DMS53 (cell line): ENCODE measurements at regions not wholly inside any gene's neighbourhood (a gene's known extent, or its start where the extent isn't known, plus 50 kb on each side); places are given as distances from the start of the nearest gene placed in this dataset.
"Not testable (repeated sequence)": the region's sequence is repeated elsewhere in the genome, so short reads cannot be mapped to it uniquely, and the experiment has no call there.

ENCODE experiments used
- DNase-seq: peaks from one replicate; lab custom pipeline; 2025; lab: John Stamatoyannopoulos, UW

DNA sequence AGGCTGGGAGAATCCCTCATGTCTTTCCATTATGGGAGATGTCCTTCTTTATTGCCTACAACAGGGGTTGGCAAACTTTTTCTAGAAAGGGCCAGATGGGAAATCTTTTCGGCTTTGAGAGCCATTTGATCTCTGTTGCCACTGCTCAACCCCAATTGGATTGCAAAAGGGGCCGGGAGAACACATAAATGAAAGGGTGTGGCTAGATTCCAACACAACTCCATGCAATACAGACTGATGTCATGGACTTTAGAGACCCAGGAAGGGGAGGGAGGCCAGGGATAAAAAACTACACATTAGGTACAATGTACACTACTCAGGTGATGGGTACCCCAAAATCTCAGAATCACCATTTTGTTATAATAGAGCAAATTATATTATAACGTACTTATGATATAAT lies 97.6 kb upstream of the SIM2 start:
- no peak for DNase-seq

- DNase-seq: no peak
These were observed 96.2 kb upstream of the SIM2 start for GRCh38 chr21:36602735-36603134.

GRCh38 chr21:36603221-36603620 lies 95.7 kb upstream of the SIM2 start:
- no peak for DNase-seq

- no peak for DNase-seq
These were observed 93.5 kb upstream of the SIM2 start for GRCh38 chr21:36605426-36605825.

DNA sequence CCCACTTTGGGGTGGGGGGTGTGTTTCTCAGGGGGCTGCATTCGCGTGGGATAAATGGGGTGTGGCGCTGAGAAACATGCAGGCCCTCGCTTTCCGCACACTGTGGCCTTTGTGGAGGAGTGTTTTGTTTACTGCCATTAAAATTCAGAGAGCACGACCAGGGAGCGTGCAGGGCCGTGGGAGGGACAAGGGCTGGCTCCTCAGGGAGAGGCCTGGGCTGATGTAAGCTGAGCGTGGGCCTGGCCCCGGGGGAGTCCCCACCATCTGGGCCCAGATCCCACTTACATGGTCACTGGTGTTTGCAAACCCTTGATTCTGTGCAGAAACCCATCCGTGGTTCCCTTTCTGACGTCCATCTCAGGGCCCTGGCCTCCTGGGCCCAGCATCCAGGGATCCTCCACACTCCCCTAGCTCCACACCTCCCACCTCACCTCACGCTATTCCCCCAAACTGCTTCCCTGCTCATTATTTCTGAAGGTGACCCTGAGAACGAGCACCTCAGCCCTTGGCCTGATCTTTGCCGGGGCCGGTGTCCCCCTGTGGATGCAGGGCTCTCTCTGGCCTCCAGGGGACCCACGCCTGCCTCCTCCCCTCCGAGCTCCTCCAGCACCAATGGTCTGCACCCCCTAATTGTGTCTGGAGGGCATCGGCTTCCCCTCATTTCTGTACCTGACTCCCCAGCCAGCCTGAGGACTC lies 92.5 kb upstream of the SIM2 start:
- no peak for DNase-seq

- DNase-seq: no peak
These were observed 92.0 kb upstream of the SIM2 start for GRCh38 chr21:36606983-36607325.

DNA sequence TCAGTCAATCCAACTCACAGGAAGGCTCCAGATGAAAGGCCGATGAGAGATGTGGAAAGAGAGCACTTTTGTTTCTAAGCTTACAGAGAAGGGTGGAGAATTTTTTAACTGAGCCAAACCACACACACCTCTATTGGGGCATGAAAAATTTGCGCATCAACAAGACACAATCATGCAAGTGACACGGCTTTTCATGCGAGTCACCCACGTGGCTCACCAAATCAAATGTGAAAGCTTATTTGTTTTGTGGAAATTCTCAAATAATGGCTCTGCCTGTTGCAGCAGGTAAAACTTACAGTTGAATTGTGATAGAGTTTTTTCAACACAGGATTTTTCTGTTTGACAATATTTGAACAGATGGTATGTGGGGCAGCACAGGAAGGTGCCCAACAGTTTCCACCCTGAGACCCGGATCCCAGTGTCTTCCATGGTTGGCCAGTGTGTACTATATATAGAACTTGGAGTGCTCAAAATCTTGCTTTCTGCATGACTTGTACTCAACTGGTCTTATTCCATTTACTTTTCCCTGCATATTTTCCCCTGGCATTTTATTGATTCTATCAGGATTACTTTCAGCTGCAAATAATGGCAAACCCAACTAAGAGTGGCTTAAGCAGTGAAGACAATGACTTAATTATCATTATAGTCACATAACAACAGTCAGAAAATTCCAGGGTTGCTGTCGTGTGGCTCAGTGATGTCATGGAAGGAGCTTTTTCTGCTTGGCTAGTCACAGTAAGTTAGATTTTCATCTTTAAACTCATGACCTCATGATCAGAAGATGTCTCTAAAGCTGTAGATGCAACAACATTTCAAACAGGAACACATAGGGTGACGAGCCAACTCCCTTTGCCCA lies 90.6 kb upstream of the SIM2 start:
- DNase-seq: no peak

DNA sequence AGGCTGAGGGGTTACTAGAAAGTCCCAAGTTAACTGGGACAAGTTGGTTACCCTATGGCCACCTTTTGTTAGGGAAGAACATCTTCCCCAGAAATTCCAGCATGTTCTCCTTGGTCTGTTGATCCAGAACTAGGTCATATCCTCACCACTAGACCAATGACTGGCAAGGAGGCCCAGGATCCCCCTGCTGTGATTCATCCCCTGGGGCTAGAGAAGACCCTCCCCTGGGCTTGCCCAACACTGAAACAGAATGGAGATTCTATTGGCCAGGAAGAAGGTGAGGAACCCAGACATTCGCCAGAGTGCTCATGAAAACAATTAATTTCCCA lies 90.1 kb upstream of the SIM2 start:
- DNase-seq: no peak

GRCh38 chr21:36609654-36610053 lies 89.3 kb upstream of the SIM2 start:
- no peak for DNase-seq

DNA sequence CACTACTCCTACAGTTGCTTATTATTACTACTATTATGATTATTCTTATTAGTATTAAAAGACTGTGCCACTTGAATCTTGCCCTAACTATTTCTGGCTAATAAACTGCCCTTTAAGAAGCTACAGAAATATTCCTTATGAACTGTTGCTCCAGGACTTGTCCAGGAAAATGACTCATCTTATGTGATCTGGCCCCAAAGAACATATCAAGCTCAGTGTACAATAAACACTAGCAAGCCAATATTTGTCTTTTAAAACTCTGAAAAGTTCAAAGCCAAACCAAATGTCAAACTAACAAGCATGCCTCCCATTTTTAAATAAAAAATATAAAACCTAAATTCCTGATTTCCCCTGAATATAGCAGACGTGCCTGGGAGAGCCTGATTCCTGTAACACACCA lies 88.7 kb upstream of the SIM2 start:
- DNase-seq: no peak

GRCh38 chr21:36610935-36611334 lies 88.0 kb upstream of the SIM2 start:
- DNase-seq: no peak

- DNase-seq: no peak
These were observed 87.5 kb upstream of the SIM2 start for GRCh38 chr21:36611379-36611778.

GRCh38 chr21:36613059-36613458 lies 85.9 kb upstream of the SIM2 start:
- DNase-seq: no peak

DNA sequence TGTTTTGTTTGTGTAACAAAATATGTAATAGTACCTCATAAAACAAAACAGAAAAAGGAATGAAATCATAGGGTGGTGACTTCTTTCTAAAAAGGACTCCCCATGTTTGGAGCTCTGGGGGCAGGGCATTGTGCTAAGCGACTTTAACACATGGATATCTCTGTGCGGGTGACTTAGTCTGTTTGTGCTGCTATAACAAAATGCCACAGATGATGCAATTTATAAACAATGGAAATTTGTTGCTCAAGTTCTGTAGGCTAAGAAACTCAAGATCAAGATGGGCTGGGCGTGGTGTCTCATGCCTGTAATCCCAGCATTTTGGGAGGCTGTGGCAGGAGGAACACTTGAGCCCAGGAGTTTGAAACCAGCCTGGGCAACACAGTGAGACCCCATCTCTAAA lies 85.4 kb upstream of the SIM2 start:
- DNase-seq: no peak

DNA sequence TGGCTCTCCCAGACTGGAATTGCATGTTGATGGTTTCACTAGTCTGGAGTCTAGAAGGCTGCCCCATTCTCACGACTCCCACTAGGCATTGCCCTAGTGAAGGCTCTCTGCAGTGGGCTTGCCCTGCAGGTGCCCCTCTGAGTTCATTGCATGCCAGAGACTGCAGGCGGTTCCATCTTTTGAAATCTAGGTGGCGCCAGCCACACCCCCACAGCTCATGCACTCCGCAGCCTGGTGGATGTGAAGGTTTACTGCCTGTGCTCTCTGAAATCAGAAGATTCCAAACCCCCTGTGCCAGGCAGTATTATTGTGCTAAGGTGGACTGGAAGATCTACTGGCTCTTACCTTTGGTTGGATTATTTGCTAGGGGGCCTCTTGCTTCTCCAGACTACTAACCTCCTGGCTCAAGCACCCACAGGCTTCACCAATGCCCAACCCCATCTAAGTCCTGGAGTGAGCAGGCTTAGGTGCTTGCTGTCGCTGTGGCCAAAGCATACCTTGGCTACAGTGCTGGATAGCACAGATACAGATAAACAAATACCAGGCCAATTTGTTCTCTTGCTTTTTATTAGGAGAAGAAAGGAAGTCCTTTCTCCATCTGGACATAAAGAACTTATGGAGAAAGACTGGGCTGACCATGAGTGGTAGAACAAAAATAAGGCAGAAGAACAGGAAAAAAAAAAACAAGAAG lies 83.5 kb upstream of the SIM2 start:
- DNase-seq: no peak

DNA sequence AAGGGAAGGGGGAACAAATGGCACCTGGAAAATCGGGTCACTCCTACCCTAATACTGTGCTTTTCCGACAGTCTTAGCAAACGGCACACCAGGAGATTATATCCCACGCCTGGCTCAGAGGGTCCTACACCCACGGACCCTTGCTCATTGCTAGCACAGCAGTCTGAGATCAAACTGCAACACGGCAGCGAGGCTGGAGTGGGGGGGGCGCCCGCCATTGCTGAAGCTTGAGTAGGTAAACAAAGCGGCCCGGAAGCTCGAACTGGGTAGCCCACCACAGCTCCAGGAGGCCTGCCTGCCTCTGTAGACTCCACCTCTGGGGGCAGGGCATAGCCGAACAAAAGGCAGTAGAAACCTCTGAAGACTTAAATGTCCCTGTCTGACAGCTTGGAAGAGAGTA lies 82.1 kb upstream of the SIM2 start:
- not testable (repeated sequence) for DNase-seq

DNA sequence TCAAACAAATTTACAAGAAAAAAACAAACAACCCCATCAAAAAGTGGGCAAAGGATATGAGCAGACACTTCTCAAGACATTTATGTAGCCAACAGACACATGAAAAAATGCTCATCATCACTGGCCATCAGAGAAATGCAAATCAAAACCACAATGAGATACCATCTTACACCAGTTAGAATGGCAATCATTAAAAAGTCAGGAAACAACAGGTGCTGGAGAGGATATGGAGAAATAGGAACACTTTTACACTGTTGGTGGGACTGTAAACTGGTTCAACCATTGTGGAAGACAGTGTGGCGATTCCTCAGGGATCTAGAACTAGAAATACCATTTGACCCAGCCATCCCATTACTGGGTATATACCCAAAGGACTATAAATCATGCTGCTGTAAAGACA lies 77.1 kb upstream of the SIM2 start:
- not testable (repeated sequence) for DNase-seq

DNA sequence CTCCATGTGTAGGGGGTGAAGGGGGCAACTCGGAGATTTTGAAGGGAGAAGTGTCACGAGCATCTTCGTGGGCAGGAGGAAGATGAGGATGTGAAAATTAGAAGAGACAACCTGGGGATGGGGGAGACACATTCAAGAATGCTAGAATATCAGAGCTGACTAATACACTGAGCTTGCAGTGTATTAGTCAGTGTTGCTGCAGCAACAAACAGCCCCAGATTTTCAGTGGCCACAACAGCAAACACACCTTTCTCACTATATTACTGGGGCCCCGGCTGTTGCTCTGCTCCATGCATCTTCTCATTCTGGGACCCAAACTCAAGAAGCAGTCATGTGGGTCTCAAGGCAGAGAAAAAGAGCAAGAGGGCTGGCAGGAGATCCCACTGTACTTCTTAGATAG lies 74.8 kb upstream of the SIM2 start:
- DNase-seq: no peak

DNA sequence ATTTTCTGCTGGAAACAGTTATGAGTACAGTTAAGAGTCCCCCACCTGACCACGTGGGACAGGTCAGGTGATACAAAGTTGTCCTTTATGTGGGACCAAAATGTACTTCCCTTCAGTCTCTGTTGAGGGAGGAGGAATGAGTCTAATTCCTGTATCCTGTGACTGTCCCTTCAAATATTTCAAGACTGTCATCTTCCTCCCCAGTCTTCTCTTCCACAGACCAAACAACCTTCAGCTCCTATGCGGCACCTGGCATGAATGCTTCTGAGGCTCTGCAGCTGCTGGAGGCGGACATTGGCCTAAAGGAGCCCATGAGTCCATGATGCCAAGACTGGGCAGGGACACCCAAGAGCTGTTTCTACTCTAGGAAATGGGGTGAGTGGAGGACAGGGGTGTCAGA lies 72.1 kb upstream of the SIM2 start:
- no peak for DNase-seq

DNA sequence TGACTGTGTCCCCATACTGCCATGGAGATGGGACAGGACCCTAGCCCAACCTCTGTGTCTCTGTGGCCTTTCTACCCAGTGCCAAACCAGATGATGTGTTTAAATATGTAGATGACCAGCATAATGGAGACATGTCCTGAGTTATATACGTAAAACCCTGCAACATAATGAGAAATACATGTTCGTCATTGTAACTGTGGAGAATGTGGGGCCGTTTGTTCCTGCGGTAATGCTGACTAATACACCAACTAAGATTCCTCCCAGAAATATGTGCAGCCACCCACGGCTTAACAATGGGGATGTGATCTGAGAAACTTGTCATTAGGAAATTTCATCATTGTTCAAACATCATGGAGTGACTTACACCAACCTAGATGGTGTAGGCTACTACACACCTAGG lies 71.7 kb upstream of the SIM2 start:
- no peak for DNase-seq

- DNase-seq: no peak
These were observed 70.8 kb upstream of the SIM2 start for GRCh38 chr21:36628106-36628505.

GRCh38 chr21:36628761-36629460 lies 70.0 kb upstream of the SIM2 start:
- DNase-seq: no peak
